Testis (tissue), 2 donors: ENCODE measurements at regions not wholly inside any gene's neighbourhood (a gene's known extent, or its start where the extent isn't known, plus 50 kb on each side); places are given as distances from the start of the nearest gene placed in this dataset.

Experiments used
- POLR2A ChIP-seq: fragments of 450-650 bp; IDR thresholded peaks from one replicate; pipeline ENCODE4 v1.6.1; 2017; ENCODE audit warnings: antibody characterized with exemption, mild to moderate bottlenecking, moderate library complexity
- TF ChIP-seq, protein P1 (sequence below), 3 experiments: fragments of 450-650 bp in 2 of 3; fragments of 200-600 bp in 1 of 3; sonication (generic) in 1 of 3; IDR thresholded peaks; one replicate each; pipeline ENCODE4 v1.5.1; 2016 to 2019; ENCODE audit warnings: antibody characterized with exemption in 3 of 3, mild to moderate bottlenecking in 2 of 3, moderate library complexity in 1 of 3

DNA sequence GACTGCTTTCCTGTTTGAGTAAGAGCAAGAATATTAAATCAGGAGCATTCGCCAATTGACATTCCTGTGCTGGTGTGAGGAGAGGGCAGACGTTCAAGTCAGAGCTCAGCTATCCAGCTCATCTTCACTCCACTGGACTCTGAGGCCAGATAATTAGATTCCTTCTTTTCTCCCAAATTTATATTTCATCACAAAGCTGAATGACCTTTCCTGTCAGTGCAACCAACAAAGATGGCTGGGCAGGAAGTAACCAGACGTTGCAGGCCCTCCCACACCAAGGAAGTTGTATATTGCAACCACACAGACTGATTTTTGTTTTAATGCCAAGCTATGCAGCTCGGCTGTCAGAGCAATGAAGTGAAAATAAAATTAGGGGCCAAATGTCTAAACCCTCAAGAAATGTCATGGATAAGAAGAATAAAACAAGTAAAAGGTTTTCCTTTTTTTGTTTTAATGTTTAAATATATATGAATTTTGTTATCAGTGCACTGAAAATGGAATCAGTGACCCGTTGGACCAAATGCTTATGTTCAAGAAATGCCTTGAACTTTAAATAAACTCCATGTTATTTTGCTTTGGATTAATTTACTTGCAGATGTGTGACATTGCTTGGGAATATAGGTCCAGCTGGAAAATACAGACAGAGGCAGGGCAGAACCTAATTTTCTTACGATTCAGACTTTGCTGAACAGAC, 578.9 kb upstream of the FAT1 start:
- TF ChIP-seq, protein P1, sequence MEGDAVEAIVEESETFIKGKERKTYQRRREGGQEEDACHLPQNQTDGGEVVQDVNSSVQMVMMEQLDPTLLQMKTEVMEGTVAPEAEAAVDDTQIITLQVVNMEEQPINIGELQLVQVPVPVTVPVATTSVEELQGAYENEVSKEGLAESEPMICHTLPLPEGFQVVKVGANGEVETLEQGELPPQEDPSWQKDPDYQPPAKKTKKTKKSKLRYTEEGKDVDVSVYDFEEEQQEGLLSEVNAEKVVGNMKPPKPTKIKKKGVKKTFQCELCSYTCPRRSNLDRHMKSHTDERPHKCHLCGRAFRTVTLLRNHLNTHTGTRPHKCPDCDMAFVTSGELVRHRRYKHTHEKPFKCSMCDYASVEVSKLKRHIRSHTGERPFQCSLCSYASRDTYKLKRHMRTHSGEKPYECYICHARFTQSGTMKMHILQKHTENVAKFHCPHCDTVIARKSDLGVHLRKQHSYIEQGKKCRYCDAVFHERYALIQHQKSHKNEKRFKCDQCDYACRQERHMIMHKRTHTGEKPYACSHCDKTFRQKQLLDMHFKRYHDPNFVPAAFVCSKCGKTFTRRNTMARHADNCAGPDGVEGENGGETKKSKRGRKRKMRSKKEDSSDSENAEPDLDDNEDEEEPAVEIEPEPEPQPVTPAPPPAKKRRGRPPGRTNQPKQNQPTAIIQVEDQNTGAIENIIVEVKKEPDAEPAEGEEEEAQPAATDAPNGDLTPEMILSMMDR (IDR thresholded peaks at IDR 0.05): no peak
- TF ChIP-seq POLR2A: no peak
